ENCODE measurements at regions not wholly inside any gene's neighbourhood (a gene's known extent, or its start where the extent isn't known, plus 50 kb on each side); places are given as distances from the start of the nearest gene placed in this dataset.

DNA sequence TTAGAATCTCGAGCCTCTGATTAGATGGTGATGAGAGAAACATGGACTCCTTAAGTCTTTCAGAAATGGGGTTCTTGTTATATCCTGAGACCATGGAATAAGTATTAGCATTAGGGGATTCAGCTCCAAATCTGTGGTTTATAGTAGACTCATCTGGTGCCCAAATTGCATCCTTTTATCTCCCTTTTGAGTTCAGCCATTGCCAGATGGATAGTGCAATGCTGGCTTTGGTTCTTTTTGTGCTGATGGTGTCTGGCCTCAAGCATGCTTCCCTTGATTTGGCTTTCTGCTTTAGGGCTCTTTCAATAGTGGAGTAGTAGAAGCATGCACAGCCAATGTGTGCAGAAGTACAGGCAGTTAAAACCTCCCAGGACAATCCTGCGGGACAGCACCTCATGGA lies 306.4 kb downstream of the TSN start:
- TF ChIP-seq POLR2AphosphoS5 (IDR thresholded peaks at IDR 0.05; ENCODE audit: low read depth, low read length) (no peak), POLR2A (IDR thresholded peaks at IDR 0.05; ENCODE audit: control extremely low read depth in 1 of 2, low read depth in 2 of 2, low read length in 2 of 2) (no peak), ZNF274 (IDR thresholded peaks at IDR 0.05; ENCODE audit: borderline replicate concordance, extremely low read depth, low read length) (no peak), GABPA (IDR thresholded peaks at IDR 0.05; ENCODE audit: borderline replicate concordance, insufficient read depth, low read length) (no peak), CEBPB (IDR thresholded peaks at IDR 0.05; ENCODE audit: low read depth, low read length) (no peak), HDAC2 (IDR thresholded peaks at IDR 0.05; ENCODE audit: borderline replicate concordance in 1 of 2, low read depth in 2 of 2, low read length in 2 of 2) (no peak), HDAC6 (IDR thresholded peaks at IDR 0.05; ENCODE audit: low read depth, low read length) (no peak), MAFK (IDR thresholded peaks at IDR 0.05; ENCODE audit: low read depth, low read length) (no peak)
- TF ChIP-seq, protein P1, sequence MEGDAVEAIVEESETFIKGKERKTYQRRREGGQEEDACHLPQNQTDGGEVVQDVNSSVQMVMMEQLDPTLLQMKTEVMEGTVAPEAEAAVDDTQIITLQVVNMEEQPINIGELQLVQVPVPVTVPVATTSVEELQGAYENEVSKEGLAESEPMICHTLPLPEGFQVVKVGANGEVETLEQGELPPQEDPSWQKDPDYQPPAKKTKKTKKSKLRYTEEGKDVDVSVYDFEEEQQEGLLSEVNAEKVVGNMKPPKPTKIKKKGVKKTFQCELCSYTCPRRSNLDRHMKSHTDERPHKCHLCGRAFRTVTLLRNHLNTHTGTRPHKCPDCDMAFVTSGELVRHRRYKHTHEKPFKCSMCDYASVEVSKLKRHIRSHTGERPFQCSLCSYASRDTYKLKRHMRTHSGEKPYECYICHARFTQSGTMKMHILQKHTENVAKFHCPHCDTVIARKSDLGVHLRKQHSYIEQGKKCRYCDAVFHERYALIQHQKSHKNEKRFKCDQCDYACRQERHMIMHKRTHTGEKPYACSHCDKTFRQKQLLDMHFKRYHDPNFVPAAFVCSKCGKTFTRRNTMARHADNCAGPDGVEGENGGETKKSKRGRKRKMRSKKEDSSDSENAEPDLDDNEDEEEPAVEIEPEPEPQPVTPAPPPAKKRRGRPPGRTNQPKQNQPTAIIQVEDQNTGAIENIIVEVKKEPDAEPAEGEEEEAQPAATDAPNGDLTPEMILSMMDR (IDR thresholded peaks at IDR 0.05; ENCODE audit: control extremely low read depth in 1 of 3, insufficient read depth in 1 of 3, low read depth in 1 of 3, low read length in 3 of 3), result no peak
- TF ChIP-seq, protein P2, sequence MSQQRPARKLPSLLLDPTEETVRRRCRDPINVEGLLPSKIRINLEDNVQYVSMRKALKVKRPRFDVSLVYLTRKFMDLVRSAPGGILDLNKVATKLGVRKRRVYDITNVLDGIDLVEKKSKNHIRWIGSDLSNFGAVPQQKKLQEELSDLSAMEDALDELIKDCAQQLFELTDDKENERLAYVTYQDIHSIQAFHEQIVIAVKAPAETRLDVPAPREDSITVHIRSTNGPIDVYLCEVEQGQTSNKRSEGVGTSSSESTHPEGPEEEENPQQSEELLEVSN (IDR thresholded peaks at IDR 0.05), result no peak
